Kidney (tissue), 13 donors: ENCODE measurements at regions not wholly inside any gene's neighbourhood (a gene's known extent, or its start where the extent isn't known, plus 50 kb on each side); places are given as distances from the start of the nearest gene placed in this dataset.

Experiments used
- DNase-seq, 5 donors: peaks; one replicate each; pipeline ENCODE4 v3.0.0-alpha.2; 2013 to 2020
- FAIRE-seq: peaks from 2 replicates; lab custom pipeline; 2012; peaks lifted over from hg19 to GRCh38; lab: Jason Lieb, UNC
- H3K27ac ChIP-seq, 2 donors: one replicate each; pipeline ENCODE4 v1.7.0; 2013; ENCODE audit warnings: low read depth in 2 of 2, low read length in 2 of 2, inconsistent platforms in 1 of 2
- H3K27me3 ChIP-seq: one replicate; pipeline ENCODE4 v1.7.1; 2013; ENCODE audit warnings: low read length, inconsistent platforms; ENCODE audit not compliant: control insufficient read depth, insufficient read depth
- H3K36me3 ChIP-seq, 3 donors: one replicate each; pipeline versions ENCODE4 v1.7.0 to v1.7.1; 2013; ENCODE audit warnings: low read length in 3 of 3, control low read depth in 1 of 3, inconsistent platforms in 1 of 3; ENCODE audit not compliant: insufficient read depth in 3 of 3, control insufficient read depth in 2 of 3
- H3K4me1 ChIP-seq, 3 donors: one replicate each; pipeline versions ENCODE4 v1.7.0 to v1.7.1; 2013; ENCODE audit warnings: low read length in 3 of 3, inconsistent platforms in 1 of 3, low read depth in 1 of 3; ENCODE audit not compliant: control insufficient read depth in 2 of 3, insufficient read depth in 2 of 3
- H3K4me3 ChIP-seq, 3 donors: one replicate each; pipeline versions ENCODE4 v1.7.0 to v1.8.1; 2013; ENCODE audit warnings: low read length in 3 of 3, control low read depth in 1 of 3, inconsistent platforms in 1 of 3
- H3K9ac ChIP-seq, 3 donors: one replicate each; pipeline versions ENCODE4 v1.7.0 to v1.7.1; 2013; ENCODE audit warnings: low read length in 3 of 3, control low read depth in 1 of 3, inconsistent platforms in 1 of 3
- H3K9me3 ChIP-seq, 3 donors: one replicate each; pipeline versions ENCODE4 v1.7.0 to v1.7.1; 2013; ENCODE audit warnings: low read length in 3 of 3, control low read depth in 1 of 3, inconsistent platforms in 1 of 3; ENCODE audit not compliant: control insufficient read depth in 2 of 3, insufficient read depth in 1 of 3
- CTCF ChIP-seq: IDR thresholded peaks from 3 replicates; pipeline ENCODE4 v1.5.1; 2012; ENCODE audit warnings: mild to moderate bottlenecking, moderate library complexity, borderline replicate concordance; ENCODE audit not compliant: insufficient read depth; ENCODE audit errors: extremely low read depth
- intact Hi-C: fragments of 100-400 bp; cut with DNase I; formaldehyde crosslinking; loops from one replicate; pipeline ENCODE4 v1.11.1; 2022
- donor health status: control.
- donor health status: control.
- donor health status: control.
- donor health status: control.
- donor health status: control.
- donor health status: DM: yes; HTN: yes; CAD: no.
- donor health status: Normal renal cell carcinoma (clear cell type).

- DNase-seq, result no peak
- no peak for FAIRE-seq
- TF ChIP-seq CTCF, result no peak
- intact Hi-C loops, result no loop called here
- Histone ChIP-seq H3K9me3 (no peaks in the 10 kb centered on the region), H3K27me3 (no peaks in the 10 kb centered on the region), H3K36me3 (no peaks in the 10 kb centered on the region), H3K4me3 (no peak overlapping the region), H3K27ac (no peak overlapping the region), H3K4me1 (no peaks in the 10 kb centered on the region), H3K9ac (no peak overlapping the region)
Observed at GRCh38 chr18:77658751-77659448, 409.3 kb downstream of the GALR1 start.

- no peak for TF ChIP-seq CTCF
- no peak for FAIRE-seq
Observed at GRCh38 chr18:77666613-77667012, 417.0 kb downstream of the GALR1 start.

GRCh38 chr18:77668219-77668618 lies 418.6 kb downstream of the GALR1 start:
- Histone ChIP-seq H3K9ac (no peak overlapping the region), H3K36me3 (no peaks in the 10 kb centered on the region), H3K9me3 (no peaks in the 10 kb centered on the region), H3K27ac (no peak overlapping the region), H3K4me1 (no peaks in the 10 kb centered on the region), H3K4me3 (no peak overlapping the region), H3K27me3 (no peaks in the 10 kb centered on the region)
- intact Hi-C loops, result no loop called here
- FAIRE-seq (no peak), DNase-seq (no peak)
- TF ChIP-seq CTCF, result no peak

More at GRCh38 chr18:77666613-77667012, 417.0 kb downstream of the GALR1 start:
- Histone ChIP-seq H3K27ac (no peak overlapping the region), H3K4me1 (no peaks in the 10 kb centered on the region), H3K4me3 (no peak overlapping the region), H3K36me3 (no peaks in the 10 kb centered on the region), H3K9ac (no peak overlapping the region), H3K9me3 (no peaks in the 10 kb centered on the region), H3K27me3 (no peaks in the 10 kb centered on the region)
- DNase-seq, result no peak
- intact Hi-C loops, result no loop called here

- FAIRE-seq, result no peak
Observed at GRCh38 chr18:77669331-77669730, 419.7 kb downstream of the GALR1 start.

More at GRCh38 chr18:77669331-77669730, 419.7 kb downstream of the GALR1 start:
- H3K27me3 ChIP-seq, result no peaks in the 10 kb centered on the region
- no peak for TF ChIP-seq CTCF
- H3K9me3 ChIP-seq, result no peaks in the 10 kb centered on the region
- H3K4me3 ChIP-seq, result no peak overlapping the region
- H3K27ac ChIP-seq, result no peak overlapping the region
- H3K9ac ChIP-seq, result no peak overlapping the region
- intact Hi-C loops, result no loop called here
- H3K4me1 ChIP-seq, result no peaks in the 10 kb centered on the region
- no peaks in the 10 kb centered on the region for H3K36me3 ChIP-seq
- no peak for DNase-seq
